Endothelial cell (in vitro differentiated cells): ENCODE measurements at regions not wholly inside any gene's neighbourhood (a gene's known extent, or its start where the extent isn't known, plus 50 kb on each side); places are given as distances from the start of the nearest gene placed in this dataset.
"Not testable (repeated sequence)": the region's sequence is repeated elsewhere in the genome, so short reads cannot be mapped to it uniquely, and the experiment has no call there.

Source experiments
- DNase-seq: peaks from one replicate; pipeline ENCODE4 v3.0.0; 2021; ENCODE audit warnings: low spot score
- H3K27ac Mint-ChIP-seq: one replicate; pipeline ENCODE4 v1.8.0; 2021; ENCODE audit warnings: mixed read lengths, inconsistent platforms; ENCODE audit not compliant: unreplicated experiment
- H3K27me3 Mint-ChIP-seq: one replicate; pipeline ENCODE4 v1.8.0; 2021; ENCODE audit warnings: mild to moderate bottlenecking, moderate library complexity, mixed read lengths, inconsistent platforms; ENCODE audit not compliant: unreplicated experiment
- H3K36me3 Mint-ChIP-seq: one replicate; pipeline ENCODE4 v1.8.0; 2021; ENCODE audit warnings: mild to moderate bottlenecking, low read depth, mixed read lengths, inconsistent platforms; ENCODE audit not compliant: unreplicated experiment
- H3K4me1 Mint-ChIP-seq: one replicate; pipeline ENCODE4 v1.8.0; 2021; ENCODE audit warnings: mild to moderate bottlenecking, mixed read lengths, inconsistent platforms; ENCODE audit not compliant: unreplicated experiment
- H3K4me3 Mint-ChIP-seq: one replicate; pipeline ENCODE4 v1.8.0; 2021; ENCODE audit warnings: mild to moderate bottlenecking, mixed read lengths, inconsistent platforms; ENCODE audit not compliant: unreplicated experiment
- H3K9me3 Mint-ChIP-seq: one replicate; pipeline ENCODE4 v1.8.0; 2021; ENCODE audit warnings: mixed read lengths, inconsistent platforms; ENCODE audit not compliant: unreplicated experiment
- TF ChIP-seq, protein P1 (sequence below): fragments of 200-600 bp; sonication (generic); IDR thresholded peaks from one replicate; pipeline ENCODE4 v1.5.0; 2021; ENCODE audit warnings: antibody characterized with exemption; ENCODE audit not compliant: unreplicated experiment

DNA sequence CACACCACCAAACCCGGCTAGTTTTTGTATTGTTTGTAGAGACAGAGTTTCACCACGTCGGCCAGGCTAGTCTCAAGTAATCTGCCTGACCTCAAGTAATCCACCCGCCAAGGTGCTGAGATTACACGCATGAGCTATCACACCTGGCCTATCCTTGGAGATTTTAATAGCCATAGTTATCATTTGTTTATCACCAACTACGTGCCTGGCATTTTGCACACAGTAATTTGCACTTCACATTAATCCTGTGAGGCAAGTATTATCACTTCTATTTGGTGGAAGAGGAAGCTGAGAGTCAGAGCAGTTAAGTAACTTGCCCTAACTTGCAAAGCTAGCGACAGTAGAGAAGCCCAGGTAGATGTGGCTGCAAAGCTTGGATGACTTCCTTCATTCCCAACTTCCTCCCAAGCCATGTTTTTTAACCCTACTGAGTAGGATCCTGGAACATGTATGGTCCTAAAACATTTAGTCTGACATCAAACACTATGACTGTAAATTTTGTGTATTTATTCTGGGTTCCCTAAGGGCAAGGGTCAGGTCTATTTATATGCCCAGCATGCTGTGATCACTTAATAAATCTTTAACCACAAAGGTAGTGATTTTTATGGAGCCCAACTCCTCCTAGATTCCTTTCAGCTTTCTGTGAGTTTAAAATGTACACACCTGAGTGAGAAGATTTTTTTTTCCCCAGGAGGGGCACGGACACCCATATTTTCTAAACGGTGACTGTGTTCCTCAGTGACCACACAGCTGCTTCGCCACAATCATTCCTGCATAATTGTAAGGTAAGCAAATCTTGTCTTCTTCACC lies 100.2 kb upstream of the RAI14 start:
- Mint-ChIP-seq H3K27ac (no peak overlapping the region), H3K4me1 (no peaks in the 10 kb centered on the region), H3K27me3 (no peaks in the 10 kb centered on the region), H3K9me3 (no peaks in the 10 kb centered on the region), H3K36me3 (no peaks in the 10 kb centered on the region), H3K4me3 (no peak overlapping the region)
- no peak for DNase-seq
- TF ChIP-seq, protein P1, sequence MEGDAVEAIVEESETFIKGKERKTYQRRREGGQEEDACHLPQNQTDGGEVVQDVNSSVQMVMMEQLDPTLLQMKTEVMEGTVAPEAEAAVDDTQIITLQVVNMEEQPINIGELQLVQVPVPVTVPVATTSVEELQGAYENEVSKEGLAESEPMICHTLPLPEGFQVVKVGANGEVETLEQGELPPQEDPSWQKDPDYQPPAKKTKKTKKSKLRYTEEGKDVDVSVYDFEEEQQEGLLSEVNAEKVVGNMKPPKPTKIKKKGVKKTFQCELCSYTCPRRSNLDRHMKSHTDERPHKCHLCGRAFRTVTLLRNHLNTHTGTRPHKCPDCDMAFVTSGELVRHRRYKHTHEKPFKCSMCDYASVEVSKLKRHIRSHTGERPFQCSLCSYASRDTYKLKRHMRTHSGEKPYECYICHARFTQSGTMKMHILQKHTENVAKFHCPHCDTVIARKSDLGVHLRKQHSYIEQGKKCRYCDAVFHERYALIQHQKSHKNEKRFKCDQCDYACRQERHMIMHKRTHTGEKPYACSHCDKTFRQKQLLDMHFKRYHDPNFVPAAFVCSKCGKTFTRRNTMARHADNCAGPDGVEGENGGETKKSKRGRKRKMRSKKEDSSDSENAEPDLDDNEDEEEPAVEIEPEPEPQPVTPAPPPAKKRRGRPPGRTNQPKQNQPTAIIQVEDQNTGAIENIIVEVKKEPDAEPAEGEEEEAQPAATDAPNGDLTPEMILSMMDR = no peak

DNA sequence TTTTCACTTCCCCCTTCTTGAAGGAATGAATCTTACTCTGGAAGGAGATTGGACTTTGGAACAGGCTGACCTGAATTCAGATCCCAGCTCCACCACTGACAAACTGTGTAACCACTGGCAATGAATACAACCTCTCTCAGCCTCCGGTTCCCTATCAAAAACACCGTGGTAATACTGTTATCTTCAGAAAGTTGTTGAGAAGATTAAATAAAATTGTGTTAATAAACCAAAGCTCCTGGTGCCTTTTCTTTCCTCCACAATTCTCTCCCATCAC lies 99.7 kb upstream of the RAI14 start:
- TF ChIP-seq, protein P1 = no peak
- H3K4me1 Mint-ChIP-seq = no peaks in the 10 kb centered on the region
- H3K27me3 Mint-ChIP-seq = no peaks in the 10 kb centered on the region
- no peaks in the 10 kb centered on the region for H3K9me3 Mint-ChIP-seq
- H3K36me3 Mint-ChIP-seq = no peaks in the 10 kb centered on the region
- H3K27ac Mint-ChIP-seq = no peak overlapping the region
- DNase-seq = no peak
- H3K4me3 Mint-ChIP-seq = no peak overlapping the region

DNA sequence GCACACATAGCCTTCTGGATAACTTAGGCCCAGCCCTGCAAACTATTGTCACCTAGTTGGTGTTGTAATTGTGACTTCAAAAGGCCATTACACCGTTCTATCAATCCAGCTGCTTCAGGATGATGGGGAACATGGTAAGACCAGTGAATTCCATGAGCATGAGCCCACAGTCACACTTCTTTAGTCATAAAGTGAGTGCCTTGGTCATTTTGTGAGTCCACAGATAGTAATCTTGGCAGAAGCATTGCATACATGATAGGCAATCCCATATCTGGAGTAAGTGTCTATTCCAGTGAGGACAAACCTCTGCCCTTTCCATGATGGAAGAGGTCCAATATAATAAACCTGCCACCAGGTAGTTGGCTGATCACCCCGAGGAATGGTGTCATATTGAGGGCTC lies 94.5 kb upstream of the RAI14 start:
- not testable (repeated sequence) for H3K4me3 Mint-ChIP-seq

DNA sequence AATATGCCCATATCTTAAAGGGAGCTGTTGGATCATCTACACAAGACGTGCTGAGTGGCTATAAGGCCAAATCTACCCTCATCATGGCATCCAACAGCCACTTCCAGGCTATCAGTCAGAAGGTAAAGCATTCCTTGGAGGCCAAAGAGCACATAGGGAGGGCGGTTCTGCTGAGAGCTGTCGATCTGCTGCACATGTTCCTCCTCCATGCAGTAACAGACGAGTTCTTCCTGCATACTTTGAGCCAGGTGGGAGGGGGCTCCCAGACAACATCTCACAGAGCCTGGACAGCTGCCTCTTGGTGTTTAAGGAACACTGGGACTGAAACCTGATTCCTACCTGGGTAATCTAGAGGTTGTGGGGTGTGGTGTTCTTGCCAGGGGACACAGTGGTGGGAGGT lies 93.3 kb upstream of the RAI14 start:
- Mint-ChIP-seq H3K27me3 (peaks cover 3% of the 10 kb centered on the region), H3K4me3 (no peak overlapping the region), H3K4me1 (peaks cover 16% of the 10 kb centered on the region), H3K9me3 (no peaks in the 10 kb centered on the region), H3K27ac (no peak overlapping the region), H3K36me3 (no peaks in the 10 kb centered on the region)
- no peak for DNase-seq
- TF ChIP-seq, protein P1 = no peak

More for the DNA sequence above, 94.5 kb upstream of the RAI14 start:
- H3K27me3 Mint-ChIP-seq, H3K36me3 Mint-ChIP-seq, H3K27ac Mint-ChIP-seq, DNase-seq, H3K9me3 Mint-ChIP-seq: not testable (repeated sequence)
- peaks cover 12% of the 10 kb centered on the region for H3K4me1 Mint-ChIP-seq

DNA sequence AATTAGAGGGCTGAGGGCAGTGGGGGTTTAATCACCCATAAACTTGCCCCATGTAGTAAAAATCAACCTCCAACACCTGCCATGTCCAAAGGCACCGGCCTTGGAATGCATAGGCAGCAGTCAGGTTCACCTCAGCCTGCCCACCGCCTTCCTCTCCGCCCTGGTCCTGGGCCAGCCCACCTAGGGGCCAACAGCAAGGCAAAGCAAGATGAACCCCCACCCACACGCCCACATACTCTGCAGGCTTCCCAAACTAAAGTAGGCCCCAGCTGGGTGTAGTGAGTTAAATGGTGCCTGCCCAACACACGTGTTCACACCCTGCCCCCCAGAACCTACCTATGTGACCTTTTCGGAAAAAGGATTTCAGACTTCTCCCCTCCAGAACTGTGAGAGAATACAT lies 92.9 kb upstream of the RAI14 start:
- Mint-ChIP-seq H3K27ac (no peak overlapping the region), H3K4me1 (peaks cover 16% of the 10 kb centered on the region), H3K9me3 (no peaks in the 10 kb centered on the region), H3K4me3 (no peak overlapping the region), H3K27me3 (peaks cover 3% of the 10 kb centered on the region), H3K36me3 (no peaks in the 10 kb centered on the region)
- TF ChIP-seq, protein P1 = no peak
- no peak for DNase-seq
